Fibroblast of skin of left quadriceps (primary cell): ENCODE measurements at regions not wholly inside any gene's neighbourhood (a gene's known extent, or its start where the extent isn't known, plus 50 kb on each side); places are given as distances from the start of the nearest gene placed in this dataset.

ENCODE experiments used
- DNase-seq, 2 experiments: peaks; one replicate each; pipeline ENCODE4 v3.0.0-alpha.2; 2013; ENCODE audit warnings: low read depth in 2 of 2

DNA sequence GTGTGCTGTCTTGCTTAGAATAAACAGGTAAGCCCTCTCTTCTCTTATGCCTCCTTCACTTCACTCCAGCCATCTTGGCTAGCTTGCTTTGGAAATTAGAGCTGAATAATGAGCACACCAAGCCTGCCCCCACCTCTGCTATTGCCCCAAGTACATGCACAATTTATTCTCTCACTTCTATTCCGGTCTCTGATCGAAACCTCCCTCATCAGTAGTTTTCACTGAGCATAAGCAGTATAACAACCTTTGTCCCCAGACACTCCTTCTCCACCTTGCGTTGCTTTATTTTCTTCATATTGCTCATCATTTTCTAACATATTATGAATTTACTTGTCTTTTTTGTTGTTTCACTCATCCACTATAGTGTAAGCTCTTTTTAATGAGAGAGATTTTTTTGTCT lies 253.4 kb downstream of the GXYLT1 start:
- DNase-seq: no peak

DNA sequence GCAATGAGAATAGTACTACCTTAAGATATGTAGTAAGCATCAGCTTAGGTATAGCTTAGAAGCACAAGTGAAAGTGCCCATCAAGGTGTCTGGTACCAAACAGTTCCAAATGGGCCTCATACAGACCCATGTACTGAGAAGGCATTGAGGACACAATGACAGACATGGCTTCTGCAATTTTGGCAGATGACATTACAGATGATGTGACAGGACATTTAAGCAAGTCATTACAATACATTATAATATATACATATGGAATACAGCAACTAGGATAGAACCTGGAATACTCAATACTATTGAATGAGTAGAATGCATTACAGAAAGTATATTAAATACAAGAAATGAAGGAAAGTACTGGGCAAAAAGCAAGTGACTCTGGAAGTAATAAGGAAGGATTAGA lies 256.4 kb downstream of the GXYLT1 start:
- DNase-seq: no peak

DNA sequence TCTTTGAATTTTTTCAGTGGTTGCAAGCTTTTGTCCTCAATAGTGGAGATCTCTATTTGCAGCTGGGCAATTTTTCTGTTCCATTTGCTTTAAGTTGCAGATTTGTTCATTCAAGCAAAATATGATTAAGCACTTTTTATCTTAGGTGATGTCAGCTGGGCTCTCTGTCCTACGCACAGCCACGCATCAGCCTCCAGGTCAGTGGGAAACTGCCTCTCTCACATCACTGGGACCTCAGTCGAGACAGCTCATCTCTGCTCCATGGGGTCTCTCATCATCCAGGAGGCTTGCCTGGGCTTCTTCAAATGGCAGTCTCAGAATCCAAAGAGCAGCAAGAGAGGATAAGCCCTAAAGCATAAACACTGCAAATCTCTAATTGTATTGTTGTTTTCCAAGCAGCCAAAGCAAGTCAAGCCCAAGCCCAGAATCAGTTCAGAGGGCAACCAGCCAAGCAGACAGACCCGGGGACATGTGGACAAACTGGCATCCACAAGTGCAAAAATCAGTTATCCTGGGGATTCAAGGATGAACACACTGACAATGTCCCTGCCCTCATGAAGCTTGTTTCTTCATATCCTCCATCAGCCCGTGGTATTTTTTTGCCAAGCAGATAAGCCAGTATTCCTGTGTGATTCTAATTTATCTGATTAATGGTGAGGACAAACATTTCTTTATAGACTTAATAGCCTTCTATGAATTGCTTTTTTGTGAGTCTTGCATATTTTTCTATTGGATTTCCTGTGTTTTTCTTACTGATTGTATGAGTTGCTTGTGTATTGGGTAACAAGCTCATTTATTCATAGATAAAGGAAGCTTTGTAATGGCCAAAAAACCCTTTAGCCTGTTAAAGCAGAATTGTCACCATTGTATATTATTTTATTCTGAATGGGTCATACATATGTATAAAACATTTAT lies 262.5 kb downstream of the GXYLT1 start:
- DNase-seq: no peak

DNA sequence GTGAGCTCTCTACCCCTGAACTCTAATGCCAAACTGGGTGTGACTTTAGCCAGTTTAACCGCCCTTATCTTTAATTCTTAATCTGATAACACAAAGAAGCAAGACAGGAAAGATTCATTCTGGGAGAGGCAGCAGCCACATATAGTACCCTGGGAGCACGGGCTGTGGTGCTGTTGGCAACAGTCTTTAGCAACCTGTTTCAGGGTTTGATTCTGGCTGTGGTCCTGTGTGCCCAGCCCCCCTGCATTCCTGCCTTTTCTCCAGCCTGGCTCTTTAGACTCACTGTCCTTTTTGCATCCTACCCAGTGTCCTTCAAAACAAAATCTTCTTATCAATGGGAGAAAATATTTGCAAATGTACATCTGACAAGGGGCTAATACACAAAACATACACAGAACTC lies 275.2 kb downstream of the GXYLT1 start:
- DNase-seq: no peak

DNA sequence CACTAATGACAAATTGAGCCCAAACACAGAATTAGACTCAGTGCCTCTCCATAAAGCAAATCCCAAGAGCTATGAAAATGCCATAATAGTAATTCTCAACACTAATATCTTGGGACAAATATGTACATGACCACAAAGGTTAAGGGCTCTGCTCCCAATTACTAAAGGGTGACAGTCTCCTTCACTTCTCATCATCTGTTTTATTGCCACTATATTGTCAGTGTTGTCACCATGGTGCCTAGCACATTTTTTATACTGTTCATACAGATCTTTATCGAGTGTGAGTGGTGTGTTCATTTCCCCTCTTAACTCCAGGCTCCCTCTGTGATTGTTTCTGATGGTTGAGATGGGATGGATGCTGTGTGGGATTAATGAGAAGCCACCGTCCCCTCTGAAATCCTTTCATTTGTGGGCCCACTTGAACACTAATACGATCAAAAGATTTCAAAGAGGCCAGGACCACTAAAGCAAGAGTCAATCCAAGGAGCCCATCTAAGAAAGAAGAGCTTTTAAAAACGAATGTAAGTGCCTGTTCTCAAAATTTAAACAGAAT lies 277.7 kb downstream of the GXYLT1 start:
- no peak for DNase-seq

DNA sequence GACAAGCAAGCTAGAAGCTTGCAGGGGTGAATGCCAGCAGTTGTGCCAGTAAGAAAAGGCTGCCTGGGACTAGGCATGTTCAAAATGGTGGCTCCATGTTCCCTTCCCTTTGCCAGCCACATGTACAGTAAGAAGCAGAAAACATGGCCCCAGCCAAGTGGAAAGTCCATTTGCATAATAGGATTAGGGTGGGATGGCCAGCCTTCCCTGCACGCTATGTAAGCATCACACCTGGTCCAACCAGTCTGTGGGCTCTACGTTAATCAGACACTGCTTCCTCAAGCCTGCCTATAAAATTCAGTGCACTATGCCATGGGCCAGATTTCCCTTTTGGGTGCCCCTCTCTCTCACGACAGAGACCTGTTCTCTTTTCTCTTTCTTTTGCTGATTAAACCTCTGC lies 288.4 kb downstream of the GXYLT1 start:
- DNase-seq: no peak

DNA sequence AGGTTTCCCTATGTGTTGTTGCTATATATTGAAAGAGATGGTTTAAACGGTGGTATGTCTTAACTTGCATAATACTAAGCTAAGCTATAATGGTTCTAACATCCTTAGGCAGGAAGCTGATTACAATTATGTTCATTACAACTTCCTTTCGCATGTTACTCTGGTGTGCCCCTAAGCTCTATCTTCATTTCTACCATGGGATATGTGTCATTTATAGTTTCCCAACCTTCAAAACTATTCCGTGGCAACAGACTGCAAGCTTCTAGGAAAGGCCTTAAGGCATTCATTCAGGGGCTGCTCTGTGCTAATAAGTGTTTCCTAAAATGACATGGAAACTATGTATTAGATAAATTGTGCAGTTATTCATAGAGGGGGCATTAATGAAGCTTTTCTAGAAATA lies 294.6 kb downstream of the GXYLT1 start:
- no peak for DNase-seq

DNA sequence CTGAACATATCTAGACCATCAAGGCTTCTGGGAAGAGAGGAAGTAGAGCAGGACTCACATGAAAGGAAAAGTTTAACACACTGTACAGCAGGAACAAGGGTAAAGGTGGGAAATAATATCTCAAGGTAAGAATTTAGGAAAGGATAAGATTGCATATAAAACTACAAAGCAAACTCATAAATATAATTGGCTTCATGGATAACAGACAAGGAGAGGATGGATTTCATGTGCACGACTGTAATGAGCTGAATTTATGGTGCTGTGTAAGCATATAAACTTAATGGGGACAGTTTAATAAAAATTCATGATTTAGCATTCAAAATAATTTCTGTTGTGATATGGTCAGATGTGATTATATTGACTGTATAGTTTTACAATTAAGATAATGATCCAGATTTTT lies 298.0 kb downstream of the GXYLT1 start:
- DNase-seq: no peak

DNA sequence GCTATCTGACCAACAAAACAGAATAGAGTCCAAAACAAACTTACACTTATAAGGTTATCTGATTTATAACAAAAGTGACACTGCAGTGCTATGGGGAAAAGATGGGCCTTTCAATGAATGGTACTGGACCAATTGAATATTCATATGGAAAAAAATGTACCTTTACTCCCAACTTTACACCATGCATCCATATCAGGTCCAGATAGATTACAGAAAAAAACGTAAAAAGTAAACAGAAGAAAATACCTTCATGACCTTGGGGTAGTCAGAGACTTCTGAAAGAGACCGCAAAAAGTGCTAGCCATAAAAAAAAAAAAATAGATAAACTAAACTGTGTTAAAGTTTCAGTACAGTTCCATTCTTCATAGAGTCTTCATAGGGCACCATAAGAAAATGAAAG lies 308.3 kb downstream of the GXYLT1 start:
- no peak for DNase-seq

DNA sequence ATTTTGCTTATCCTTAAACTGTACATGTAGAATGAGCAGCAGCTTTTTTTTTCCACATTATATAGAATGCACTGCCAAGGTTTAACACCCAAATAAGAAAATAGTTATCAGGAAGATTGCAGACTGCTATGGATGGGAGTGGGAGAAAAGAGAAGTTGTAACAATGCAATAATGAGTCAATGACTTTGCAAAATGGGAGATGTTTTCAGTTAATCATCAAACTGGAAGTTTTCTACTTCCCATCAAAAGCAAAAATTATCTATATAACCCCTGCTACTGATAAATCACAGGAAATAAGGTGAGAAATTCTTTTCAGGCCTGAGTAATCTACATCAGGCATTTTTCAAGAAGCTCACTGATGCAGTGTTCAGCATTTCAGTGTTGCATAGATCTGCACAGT lies 309.1 kb downstream of the GXYLT1 start:
- DNase-seq: no peak

DNA sequence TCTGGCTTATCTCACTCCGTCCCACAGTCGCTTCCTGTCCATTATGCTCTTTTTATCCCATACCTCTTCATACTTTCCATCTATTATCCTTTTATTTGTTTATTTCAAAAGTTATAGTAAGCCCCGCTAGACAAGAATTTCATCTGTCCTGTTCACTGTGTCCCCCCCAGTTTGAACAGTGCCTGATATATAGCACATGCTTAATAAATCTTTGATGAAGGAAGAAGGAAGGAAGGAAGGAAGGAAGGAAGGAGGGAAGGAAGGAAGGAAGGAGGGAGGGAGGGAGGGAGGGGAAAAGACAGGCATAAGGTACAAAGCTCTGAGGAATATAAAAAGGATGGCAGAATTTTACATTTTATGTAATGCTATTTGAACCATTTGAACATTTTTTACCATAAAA lies 324.7 kb downstream of the GXYLT1 start:
- no peak for DNase-seq

DNA sequence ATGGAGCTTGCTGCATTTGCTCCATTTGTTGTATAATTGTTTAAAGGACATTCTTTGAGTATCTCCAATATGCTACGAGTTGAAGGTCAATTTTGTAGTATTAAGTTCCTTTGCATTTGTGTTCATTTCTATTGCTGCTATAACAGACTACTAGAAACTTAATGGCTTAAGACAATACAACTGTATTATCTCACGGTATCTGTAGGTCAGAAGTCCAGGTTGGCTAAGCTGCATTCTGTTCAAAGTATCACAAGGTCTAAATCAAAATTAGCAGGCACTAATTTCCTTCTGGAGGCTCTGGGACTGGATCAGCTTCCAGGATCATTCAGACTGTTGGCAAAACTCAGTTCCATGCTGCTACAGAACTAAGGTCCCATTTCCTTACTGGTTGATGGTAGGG lies 340.6 kb downstream of the GXYLT1 start:
- DNase-seq: no peak

DNA sequence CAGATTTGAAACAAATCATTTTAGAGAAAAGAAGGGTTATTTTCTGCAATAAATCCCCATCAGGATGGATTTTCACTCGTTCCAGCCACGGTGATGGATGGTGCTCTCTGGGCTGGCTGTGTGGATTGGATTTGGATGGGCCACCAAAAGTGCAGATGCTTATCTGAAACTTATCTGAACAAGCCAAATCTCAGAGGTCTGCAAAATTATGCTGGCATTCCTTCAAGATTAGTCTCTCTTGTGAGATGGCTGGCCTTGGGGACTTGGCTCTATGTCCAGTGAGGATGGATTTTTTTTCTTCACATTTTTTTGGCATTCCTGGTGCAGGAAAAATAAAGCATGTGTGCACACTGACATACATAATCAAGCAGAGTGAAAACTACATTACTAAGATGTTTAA lies 341.9 kb downstream of the GXYLT1 start:
- no peak for DNase-seq

DNA sequence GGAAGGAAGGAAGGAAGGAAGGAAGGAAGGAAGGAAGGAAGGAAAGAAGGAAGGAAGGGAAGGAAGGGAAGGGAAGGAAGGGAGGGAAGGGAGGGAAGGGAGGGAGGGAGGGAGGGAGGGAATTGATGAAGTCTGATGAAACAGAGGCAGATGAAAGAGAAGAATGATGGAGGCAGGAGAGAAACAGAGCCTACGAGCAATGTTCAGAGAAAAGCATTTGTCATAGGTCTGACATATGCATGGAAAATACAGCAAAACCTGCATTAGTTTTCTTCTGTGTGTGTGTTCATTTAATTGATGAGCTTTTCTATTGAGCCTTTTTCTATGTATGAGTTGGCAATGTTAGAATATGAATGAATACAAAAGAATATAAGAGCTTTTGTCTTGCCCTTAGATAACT lies 343.4 kb downstream of the GXYLT1 start:
- no peak for DNase-seq

DNA sequence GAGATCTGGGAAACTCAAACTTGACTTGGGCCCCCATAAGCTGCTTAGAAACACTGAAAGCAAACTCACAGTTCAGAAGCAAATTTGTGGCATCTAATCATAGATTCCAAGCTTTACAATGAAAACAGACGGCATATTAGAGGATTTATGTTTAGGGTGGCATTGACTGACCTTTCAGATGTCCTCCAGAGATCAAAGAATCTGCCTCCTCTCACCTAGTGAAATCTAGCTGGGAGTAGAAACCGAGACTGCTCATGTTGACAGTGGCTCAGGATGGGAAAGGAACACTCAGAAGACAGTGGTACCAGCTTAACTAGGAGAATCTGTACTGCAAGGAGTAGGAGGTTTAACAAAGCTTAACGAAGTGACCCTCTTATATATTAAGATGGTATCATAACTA lies 345.0 kb downstream of the GXYLT1 start:
- no peak for DNase-seq

DNA sequence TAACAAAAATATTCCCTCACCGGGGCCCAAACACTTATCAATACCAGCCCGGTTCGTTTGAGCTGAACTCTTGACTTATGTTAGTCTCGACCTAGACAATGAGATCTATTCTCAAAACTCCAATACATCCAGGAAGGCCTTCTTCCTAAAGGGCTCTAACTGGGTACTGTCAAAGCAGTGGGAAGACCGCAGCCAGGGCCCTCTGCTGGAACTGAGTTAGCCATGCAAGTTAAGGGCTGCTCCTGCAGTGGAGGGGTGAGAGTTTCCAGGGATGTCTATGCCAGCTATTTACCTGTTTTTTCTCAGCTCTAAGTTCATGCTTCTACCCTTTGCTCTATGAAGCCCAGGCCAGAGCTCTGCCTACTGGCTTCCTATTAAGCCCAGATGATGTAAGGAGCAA lies 348.8 kb downstream of the GXYLT1 start:
- DNase-seq: no peak

DNA sequence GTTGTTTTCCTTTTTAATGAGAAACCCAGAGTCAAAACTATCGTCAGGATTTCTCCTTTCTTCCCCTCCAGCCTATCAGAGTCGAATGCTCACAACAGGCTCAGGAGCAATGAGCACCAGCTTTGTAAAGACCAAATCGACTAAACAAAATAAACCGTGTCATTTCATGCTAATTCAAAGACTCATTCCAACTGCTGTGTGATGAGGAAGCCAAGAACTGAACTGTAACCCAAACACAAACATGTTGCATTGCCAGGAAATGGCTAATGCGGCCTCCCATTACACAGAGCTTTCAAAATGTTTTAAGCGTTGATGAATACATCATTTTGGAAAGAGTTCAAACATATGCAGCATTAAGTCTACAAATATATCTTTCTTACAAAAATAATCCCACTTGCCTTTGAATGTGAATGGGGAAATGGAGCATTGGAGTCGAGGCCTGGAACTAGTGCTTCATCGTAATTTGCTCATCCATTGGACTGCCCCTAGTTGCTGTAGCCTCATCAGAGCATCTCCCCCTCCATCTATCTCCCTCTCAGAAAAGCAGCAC lies 349.5 kb downstream of the GXYLT1 start:
- peak; percentile 10 to 15 for DNase-seq

DNA sequence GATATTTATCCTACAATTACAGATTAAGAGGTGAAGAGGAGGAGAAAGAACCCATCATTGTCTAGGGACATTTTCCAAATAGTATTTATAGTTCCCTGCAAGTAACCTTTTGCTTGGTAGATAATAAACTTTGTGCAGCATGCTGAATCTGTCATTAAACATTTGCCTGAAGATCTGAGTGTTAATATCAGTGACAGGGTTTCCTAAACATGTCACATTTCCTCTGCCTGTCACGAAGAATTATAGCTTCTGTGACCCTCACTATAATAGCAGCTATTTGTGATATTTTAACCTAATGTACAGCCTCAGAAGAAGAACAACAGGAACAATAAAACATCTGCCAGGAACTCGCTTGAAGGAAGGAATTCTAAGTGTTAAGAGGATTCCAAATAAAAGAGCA lies 350.3 kb downstream of the GXYLT1 start:
- DNase-seq: no peak

DNA sequence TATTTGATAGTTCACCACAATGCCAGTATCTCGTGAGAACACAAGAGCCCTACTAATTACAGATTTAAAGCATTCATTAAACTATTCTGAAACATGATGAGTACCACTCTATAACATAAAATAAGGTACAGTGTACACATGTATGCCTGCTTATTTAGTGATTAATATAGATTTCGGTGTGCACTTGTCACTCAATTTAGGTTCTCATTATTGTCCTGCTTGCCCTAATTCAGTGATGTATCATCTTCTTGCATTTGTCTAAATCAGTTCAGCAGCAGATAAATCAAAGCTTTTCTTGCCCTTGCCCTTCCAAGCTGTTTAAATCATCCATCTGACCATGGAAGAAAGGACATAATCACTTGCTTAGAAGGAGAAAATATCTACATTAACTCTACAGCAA lies 359.7 kb downstream of the GXYLT1 start:
- DNase-seq: no peak

DNA sequence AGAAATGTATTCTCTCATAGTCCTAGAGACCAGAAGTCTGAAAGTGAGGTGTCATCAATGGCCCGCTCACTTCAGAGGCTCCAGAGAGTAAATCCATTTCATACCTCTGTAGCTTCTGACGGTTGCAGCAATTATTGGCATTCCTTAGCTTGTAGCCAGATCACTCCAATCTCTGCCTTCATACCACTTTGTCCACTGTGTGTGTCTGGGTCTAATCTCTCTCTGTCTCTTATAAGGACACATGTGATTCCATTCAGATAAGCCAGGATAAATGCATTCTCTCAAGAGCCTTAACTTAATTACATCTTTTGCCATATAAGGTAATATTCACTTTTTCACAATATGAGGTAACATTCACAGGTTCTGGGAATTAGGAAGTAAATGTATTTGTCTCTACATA lies 365.7 kb downstream of the GXYLT1 start:
- DNase-seq: no peak

DNA sequence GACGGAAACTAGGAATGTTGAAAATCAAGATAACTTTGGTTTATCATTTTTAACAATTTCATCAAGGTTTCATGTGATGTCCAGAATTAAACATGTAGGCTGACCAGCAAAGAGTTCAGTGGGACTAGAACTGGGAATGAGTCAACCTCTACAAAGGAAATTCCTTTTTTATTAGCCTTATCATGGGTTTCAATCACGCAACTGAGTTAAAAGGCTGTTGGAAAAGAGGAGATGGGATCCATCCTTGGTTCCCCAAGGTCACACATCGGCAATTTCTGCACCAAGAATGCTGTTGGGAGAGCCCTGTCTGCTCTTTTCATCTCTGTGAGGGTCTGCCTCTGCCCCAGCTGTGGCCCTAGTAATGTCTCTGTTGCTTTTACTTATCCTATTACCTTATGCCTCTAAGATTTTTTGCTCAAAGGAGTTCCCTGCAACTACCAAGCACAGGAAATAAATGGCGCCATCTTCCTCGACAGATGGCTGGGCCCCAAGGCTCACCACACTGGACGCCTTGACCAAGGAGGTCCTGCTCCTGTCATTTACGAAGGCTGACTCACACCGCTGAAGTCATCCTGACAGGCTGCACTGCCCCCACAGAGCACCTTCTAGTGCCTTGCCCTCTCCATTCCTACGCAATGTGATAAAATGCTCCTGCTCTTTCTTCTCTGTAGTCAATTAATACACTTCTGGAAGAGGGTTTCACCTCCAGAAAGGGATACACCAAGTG lies 367.4 kb downstream of the GXYLT1 start:
- no peak for DNase-seq

DNA sequence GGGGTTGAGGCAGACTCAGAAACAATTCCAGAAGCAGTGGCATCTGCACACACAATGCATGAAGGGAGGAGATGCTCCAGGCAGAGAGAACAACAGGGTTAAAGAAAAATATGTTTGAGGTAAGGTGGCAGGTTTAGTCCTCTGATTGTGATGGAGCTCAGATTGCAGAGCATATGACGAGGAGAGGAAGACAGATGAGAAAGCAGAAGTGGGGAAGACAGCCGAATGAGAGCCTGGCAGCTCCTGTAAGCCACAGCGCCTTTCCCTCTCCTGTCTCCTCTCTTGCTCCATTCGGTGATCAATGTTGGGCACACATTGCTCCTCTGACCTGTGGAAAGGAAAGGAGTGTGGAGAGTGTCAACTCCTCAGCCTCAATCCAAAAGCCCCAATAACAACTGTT lies 372.2 kb downstream of the GXYLT1 start:
- DNase-seq: no peak

DNA sequence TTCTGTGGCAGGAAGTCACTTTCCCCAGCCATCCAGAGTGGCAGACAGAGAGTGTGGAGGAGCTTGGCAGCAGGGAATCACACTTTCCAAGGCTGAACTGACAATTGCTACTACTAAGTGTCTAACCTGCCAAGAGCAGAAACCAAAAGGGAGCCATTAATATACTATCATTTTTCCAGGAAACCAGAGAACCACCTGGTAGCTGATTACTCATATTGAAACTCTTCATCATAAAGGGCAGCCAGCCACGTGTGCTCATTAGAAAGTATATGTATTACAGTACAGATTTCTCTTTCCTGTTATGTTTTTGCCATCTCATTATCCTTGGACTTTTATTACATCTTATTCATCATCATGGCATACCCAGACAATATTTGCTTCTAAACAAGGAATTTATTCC lies 374.9 kb downstream of the GXYLT1 start:
- DNase-seq: no peak
